Muscle of leg (tissue), 3 donors: ENCODE measurements at regions not wholly inside any gene's neighbourhood (a gene's known extent, or its start where the extent isn't known, plus 50 kb on each side); places are given as distances from the start of the nearest gene placed in this dataset.

Source experiments
- DNase-seq: peaks from one replicate; pipeline ENCODE4 v3.0.0; 2013
- H3K27ac ChIP-seq: one replicate; pipeline ENCODE4 v1.5.1; 2013; ENCODE audit warnings: mild to moderate bottlenecking, low read length, control low read depth
- H3K27me3 ChIP-seq: one replicate; pipeline ENCODE4 v1.6.1; 2013; ENCODE audit warnings: low read length; ENCODE audit not compliant: control insufficient read depth, insufficient read depth
- H3K36me3 ChIP-seq: one replicate; pipeline ENCODE4 v1.6.1; 2013; ENCODE audit warnings: low read length; ENCODE audit not compliant: control insufficient read depth, insufficient read depth
- H3K4me1 ChIP-seq: one replicate; pipeline ENCODE4 v1.6.1; 2013; ENCODE audit warnings: low read length; ENCODE audit not compliant: control insufficient read depth, insufficient read depth
- H3K4me3 ChIP-seq: one replicate; pipeline ENCODE4 v1.5.1; 2013; ENCODE audit warnings: low read length, control low read depth
- H3K9me3 ChIP-seq: replicated peaks from 2 replicates; pipeline ENCODE4 v1.6.1; 2013; ENCODE audit warnings: low read depth, low read length; ENCODE audit not compliant: control insufficient read depth
- WGBS: methylation state at CpG from one replicate; pipeline ENCODE4 v1.1.5; 2013; ENCODE audit warnings: missing lambda C conversion rate; ENCODE audit not compliant: insufficient coverage; 5-methylcytosine and 5-hydroxymethylcytosine counted together

DNA sequence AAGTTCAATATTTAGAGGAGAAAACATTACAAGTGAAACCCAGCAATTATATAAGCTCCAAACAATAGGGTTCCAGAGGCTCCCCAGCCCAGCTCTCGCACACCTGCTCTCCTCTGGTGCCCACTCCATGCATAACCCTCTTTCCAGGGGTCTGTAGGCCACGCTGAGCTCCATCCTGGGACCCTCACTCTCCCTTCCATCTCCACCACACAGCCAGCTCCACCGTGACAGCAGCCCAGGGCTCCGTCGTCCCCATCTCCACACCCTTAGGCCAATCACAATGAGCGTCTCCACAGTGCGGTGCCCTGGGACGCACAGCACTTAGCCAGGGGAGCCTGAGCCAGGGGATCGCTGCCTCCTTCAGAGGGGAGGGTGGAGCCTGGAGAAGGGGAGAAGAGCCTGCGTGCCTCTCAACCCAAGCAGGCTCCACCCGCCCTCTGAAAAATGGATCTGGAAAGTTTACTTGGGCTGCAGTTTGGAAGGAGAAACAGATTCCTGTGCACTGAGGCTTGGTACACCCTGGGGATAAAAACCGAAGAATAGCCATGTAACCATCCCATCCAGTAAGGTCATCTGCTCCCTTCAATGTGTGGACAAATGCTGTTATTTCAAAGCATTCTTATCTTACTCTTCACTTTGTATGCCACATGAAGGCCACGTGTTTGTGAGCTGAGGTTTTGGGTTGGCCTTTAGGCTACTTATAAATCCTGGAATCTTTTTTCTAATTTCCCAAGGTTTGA lies 72.4 kb upstream of the GGTLC1 start:
- Histone ChIP-seq H3K4me3 (no peak overlapping the region), H3K9me3 (no peaks in the 10 kb centered on the region), H3K27ac (no peak overlapping the region), H3K36me3 (no peaks in the 10 kb centered on the region), H3K4me1 (no peaks in the 10 kb centered on the region), H3K27me3 (no peaks in the 10 kb centered on the region)
- DNase-seq: no peak
- 60% methylated on average over 4 of the region's 13 CpGs for WGBS

DNA sequence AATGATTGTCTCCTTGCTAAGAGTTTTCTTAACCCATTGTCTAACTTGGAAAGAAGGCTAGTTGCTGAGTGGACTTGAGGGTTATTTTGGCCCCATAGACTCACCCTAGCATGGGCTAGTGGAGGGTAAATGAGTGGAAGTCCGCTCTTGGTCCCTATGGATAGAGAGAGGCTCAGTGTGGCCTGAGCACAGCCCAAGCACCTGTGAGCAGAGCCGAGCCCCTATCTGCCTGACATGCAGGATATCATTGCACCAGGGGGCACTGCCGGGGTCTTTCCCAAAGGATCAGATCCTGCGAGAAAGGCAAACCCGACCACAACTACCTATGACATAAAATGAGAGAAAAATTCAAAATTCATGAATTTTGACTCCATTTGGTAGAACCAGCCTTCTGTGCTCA lies 70.6 kb upstream of the GGTLC1 start:
- DNase-seq: no peak
- Histone ChIP-seq H3K36me3 (no peaks in the 10 kb centered on the region), H3K27me3 (no peaks in the 10 kb centered on the region), H3K27ac (no peak overlapping the region), H3K9me3 (no peaks in the 10 kb centered on the region), H3K4me3 (no peak overlapping the region), H3K4me1 (no peaks in the 10 kb centered on the region)
- WGBS: 78% methylated on average over 1 of the region's 5 CpGs

DNA sequence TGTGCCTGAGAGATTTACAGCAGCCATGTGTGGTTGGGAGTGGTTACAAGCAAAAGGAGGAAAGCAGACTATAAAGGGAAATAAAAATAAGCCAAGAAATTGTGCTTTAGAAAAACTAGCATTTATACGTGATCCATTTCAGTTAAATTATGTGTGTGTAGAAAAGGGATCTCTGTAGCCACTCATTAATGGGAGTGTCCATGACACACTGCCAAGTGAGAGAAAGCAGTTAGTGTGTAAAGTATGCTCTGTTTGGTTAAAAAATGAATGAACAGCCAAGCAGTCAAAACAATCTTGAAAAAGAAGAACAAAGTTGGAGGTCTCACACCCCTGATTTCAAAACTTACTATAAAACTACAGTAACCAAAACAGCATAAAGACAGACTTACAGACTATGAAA lies 67.9 kb upstream of the GGTLC1 start:
- Histone ChIP-seq H3K27ac (no peak overlapping the region), H3K27me3 (no peaks in the 10 kb centered on the region), H3K36me3 (no peaks in the 10 kb centered on the region), H3K4me3 (no peak overlapping the region), H3K9me3 (no peaks in the 10 kb centered on the region), H3K4me1 (no peaks in the 10 kb centered on the region)
- no CpG with 5 or more reads among the region's 1 CpG for WGBS
- no peak for DNase-seq

- H3K36me3 ChIP-seq: no peaks in the 10 kb centered on the region
- H3K9me3 ChIP-seq: no peaks in the 10 kb centered on the region
- H3K4me1 ChIP-seq: no peaks in the 10 kb centered on the region
- H3K27ac ChIP-seq: no peak overlapping the region
- no peak for DNase-seq
- H3K4me3 ChIP-seq: no peak overlapping the region
- H3K27me3 ChIP-seq: peaks cover 2% of the 10 kb centered on the region
- WGBS: 87% methylated on average over 16 of the region's 23 CpGs
Observed at GRCh38 chr20:24052599-24053275, 64.2 kb upstream of the GGTLC1 start.

DNA sequence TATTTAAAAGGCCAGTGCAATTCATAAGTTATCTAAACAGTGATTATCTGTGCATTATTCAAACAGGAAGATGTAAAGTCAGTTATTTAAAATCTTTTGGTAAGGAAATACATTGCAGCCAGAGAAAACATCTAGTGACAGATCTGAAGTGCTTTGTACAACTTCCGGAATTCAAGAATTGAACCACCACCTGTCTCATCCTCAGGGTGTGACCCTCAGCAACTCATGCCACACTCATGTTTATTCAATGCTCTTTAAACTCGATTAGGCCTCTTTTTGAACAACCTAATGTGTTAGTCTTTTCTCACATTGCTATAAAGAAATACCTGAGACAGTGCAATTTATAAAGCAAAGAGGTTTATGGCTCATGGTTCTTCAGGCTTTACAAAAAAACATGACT lies 62.6 kb upstream of the GGTLC1 start:
- no peak for DNase-seq
- Histone ChIP-seq H3K27me3 (peaks cover 2% of the 10 kb centered on the region), H3K36me3 (no peaks in the 10 kb centered on the region), H3K27ac (no peak overlapping the region), H3K4me1 (no peaks in the 10 kb centered on the region), H3K9me3 (no peaks in the 10 kb centered on the region), H3K4me3 (no peak overlapping the region)
- WGBS: 86% methylated on average over 1 of the region's 2 CpGs

DNA sequence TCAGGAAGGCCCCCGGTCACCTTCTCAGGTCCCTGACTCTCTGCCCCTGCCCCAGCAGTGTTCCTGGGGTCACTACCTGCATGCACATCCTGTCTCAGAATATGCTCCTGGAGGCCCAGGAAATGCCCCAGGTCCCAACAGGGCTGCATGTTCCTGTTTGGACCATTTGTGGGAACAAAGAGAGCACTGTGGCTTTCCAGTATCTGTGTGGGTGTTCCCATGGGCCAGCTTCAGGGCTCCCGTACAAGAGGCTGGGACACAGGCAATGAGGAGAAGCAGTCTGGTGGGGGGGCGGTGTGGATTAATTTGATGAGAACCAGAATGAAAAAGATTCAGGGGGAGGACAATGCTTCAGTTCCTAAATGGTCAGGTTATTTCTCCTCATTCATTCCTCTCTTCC lies 61.5 kb upstream of the GGTLC1 start:
- Histone ChIP-seq H3K27me3 (peaks cover 2% of the 10 kb centered on the region), H3K4me3 (no peak overlapping the region), H3K27ac (no peak overlapping the region), H3K4me1 (no peaks in the 10 kb centered on the region), H3K36me3 (no peaks in the 10 kb centered on the region), H3K9me3 (no peaks in the 10 kb centered on the region)
- DNase-seq: no peak
- WGBS: 100% methylated on average over 1 of the region's 3 CpGs

DNA sequence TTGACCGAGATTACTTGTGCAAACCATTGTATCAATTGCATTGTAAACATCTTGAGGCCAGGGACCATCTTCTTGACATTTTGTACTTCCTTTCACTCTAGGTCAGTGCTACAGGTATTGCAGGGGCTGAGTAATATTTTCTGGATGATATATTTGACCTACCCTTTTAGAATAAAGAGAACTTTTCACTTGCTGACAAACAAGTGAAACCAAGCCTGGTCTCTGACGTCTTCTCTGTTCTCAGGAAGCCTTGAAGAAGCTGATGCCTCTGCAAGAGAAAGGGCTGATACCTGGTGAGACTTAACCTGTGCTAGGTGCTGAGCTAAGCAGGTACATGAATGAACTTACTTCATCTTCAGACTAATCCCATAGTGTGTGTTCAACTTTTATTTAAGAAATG lies 60.5 kb upstream of the GGTLC1 start:
- WGBS: no CpG with 5 or more reads among the region's 2 CpGs
- H3K9me3 ChIP-seq: no peaks in the 10 kb centered on the region

DNA sequence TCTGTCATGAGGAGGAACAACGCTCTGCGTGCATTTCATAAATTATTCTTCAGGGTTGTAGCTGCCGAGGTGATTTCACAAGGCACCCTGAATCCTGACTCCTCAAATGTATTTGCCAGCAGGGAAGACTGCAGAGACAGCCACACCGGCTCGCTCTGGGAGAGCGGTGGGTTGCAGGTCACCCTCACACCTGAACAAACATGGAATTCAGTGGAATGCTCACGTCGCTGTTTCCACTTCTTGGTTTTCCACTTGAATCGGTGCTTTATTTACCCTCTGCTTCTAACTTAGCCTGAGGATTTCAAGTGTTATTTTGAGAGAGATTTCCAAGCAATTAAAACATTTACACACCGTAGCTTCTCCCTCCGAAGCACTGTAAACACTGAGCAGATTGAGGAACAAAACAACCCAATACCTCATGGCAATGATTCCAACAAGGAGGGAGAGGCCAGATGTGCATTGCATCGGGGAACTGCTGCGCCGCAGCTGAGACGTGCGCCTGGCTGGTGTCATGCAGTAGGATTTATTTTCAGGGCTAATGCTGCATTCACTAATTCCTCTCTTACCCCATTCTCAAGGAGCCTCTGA lies 59.5 kb upstream of the GGTLC1 start:
- no peaks in the 10 kb centered on the region for H3K36me3 ChIP-seq
- peaks cover 2% of the 10 kb centered on the region for H3K27me3 ChIP-seq
- no peak overlapping the region for H3K27ac ChIP-seq
- no peaks in the 10 kb centered on the region for H3K4me1 ChIP-seq
- no peak overlapping the region for H3K4me3 ChIP-seq
- no peaks in the 10 kb centered on the region for H3K9me3 ChIP-seq
- WGBS: 77% methylated on average over 5 of the region's 16 CpGs
- no peak for DNase-seq

More for the DNA sequence above, 60.5 kb upstream of the GGTLC1 start:
- Histone ChIP-seq H3K36me3 (no peaks in the 10 kb centered on the region), H3K4me1 (no peaks in the 10 kb centered on the region), H3K27me3 (peaks cover 2% of the 10 kb centered on the region), H3K27ac (no peak overlapping the region), H3K4me3 (no peak overlapping the region)
- no peak for DNase-seq

DNA sequence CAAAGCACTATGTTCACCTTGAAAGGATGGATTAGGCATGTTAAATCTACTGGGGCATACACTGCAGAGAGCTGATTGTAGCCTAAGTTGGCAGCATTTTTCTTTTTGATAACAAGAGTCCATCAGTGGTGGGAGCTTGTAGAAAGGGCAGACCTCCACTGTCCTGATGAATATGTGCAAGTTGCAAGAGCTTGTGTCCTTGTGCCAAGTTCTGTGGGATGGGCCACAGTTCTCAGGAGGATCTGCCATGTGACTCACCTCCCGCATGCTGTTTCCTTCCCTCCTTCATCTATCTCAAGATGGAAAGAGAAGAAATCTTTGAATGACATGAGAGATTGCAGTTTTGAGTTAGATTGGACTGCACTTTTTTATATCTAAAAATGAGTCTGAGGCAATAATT lies 58.3 kb upstream of the GGTLC1 start:
- no CpG with 5 or more reads among the region's 1 CpG for WGBS
- Histone ChIP-seq H3K9me3 (no peaks in the 10 kb centered on the region), H3K4me3 (no peak overlapping the region), H3K27me3 (peaks cover 2% of the 10 kb centered on the region), H3K27ac (no peak overlapping the region), H3K36me3 (no peaks in the 10 kb centered on the region), H3K4me1 (no peaks in the 10 kb centered on the region)
- no peak for DNase-seq

DNA sequence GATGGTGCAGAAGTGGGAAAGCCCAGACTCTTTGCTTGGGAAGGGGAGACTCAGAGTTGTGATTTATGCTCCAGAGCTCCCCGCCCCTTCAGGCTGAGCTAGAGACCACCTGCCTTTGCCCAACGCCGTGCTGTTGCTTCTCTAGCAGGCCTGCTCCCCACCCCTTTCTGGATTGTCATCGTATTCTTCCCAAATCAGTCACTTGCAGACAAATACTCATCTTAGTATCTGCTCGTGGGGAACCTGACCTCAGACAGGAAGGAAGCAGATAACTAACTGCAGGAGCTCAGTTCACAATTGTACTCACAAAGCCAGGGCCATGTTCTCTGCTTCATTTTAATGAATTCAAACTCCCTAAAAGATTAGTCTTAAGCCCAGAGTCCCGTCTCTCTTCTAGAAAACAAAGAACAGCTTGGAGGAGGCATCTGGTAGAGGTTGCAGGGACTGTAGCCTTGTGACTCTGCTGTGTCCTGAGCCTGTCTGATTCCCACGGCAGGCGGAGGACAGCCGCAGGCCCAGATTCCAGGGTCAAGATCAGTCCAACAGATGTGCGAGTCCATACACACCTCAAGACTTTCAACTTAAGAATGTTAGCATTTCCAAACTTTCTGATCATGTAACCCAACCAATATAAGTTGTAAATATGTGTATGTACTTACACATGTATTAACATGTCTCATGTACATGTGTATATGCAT lies 57.2 kb upstream of the GGTLC1 start:
- no peak for DNase-seq
- H3K4me3 ChIP-seq: no peak overlapping the region
- no peaks in the 10 kb centered on the region for H3K4me1 ChIP-seq
- H3K9me3 ChIP-seq: no peaks in the 10 kb centered on the region
- WGBS: 47% methylated on average over 6 of the region's 10 CpGs
- H3K27ac ChIP-seq: no peak overlapping the region
- no peaks in the 10 kb centered on the region for H3K36me3 ChIP-seq
- peaks cover 2% of the 10 kb centered on the region for H3K27me3 ChIP-seq
